Vagina (tissue), 2 donors: ENCODE measurements at regions not wholly inside any gene's neighbourhood (a gene's known extent, or its start where the extent isn't known, plus 50 kb on each side); places are given as distances from the start of the nearest gene placed in this dataset.

Experiments
- DNase-seq, 2 donors: peaks; one replicate each; pipeline ENCODE4 v3.0.0-alpha.2; 2017; ENCODE audit errors: extremely low spot score in 2 of 2
- H3K27ac ChIP-seq: fragments of 200-600 bp; sonication (generic); one replicate; pipeline ENCODE4 v1.5.1; 2019
- H3K27me3 ChIP-seq: fragments of 200-600 bp; sonication (generic); one replicate; pipeline ENCODE4 v1.5.1; 2019
- H3K36me3 ChIP-seq, 2 donors: fragments of 200-600 bp; sonication (generic); one replicate each; pipeline ENCODE4 v1.5.1; 2017 to 2019
- H3K4me1 ChIP-seq: fragments of 200-600 bp; sonication (generic); one replicate; pipeline ENCODE4 v1.5.1; 2019
- H3K4me3 ChIP-seq, 2 donors: fragments of 200-600 bp; sonication (generic); 1 replicate in 1 of 2; 2 replicates in 1 of 2; pipeline ENCODE4 v1.5.1; 2016 to 2019
- H3K9me3 ChIP-seq: fragments of 200-600 bp; sonication (generic); one replicate; pipeline ENCODE4 v1.5.1; 2019
- CTCF ChIP-seq, 3 experiments: fragments of 450-650 bp in 2 of 3; fragments of 200-600 bp in 1 of 3; sonication (generic) in 1 of 3; IDR thresholded peaks; one replicate each; pipeline ENCODE4 v1.5.1; 2017 to 2019; ENCODE audit warnings: antibody characterized with exemption in 3 of 3, mild to moderate bottlenecking in 2 of 3, moderate library complexity in 2 of 3
- POLR2A ChIP-seq, 2 donors: fragments of 450-650 bp; IDR thresholded peaks; one replicate each; pipeline ENCODE4 v1.6.1; 2017; ENCODE audit warnings: antibody characterized with exemption in 2 of 2, mild to moderate bottlenecking in 2 of 2, moderate library complexity in 2 of 2
- POLR2AphosphoS5 ChIP-seq, 2 donors: sonication (generic); formaldehyde crosslinking; IDR thresholded peaks; one replicate each; pipeline ENCODE4 v1.9.0; 2017; ENCODE audit warnings: antibody characterized with exemption in 2 of 2, mild to moderate bottlenecking in 2 of 2, low read depth in 1 of 2; ENCODE audit not compliant: insufficient read depth in 1 of 2
- intact Hi-C: fragments of 100-400 bp; cut with DNase I; formaldehyde crosslinking; loops from one replicate; pipeline ENCODE4 v1.15.1; 2023

GRCh38 chr15:95134431-95135110 lies 903.2 kb downstream of the MCTP2 start:
- intact Hi-C loops = no loop called here
- Histone ChIP-seq H3K36me3 (no peaks in the 10 kb centered on the region), H3K4me3 (no peak overlapping the region), H3K9me3 (no peaks in the 10 kb centered on the region), H3K27ac (no peak overlapping the region), H3K4me1 (peaks cover 18% of the 10 kb centered on the region), H3K27me3 (no peaks in the 10 kb centered on the region)
- no peak for DNase-seq
- TF ChIP-seq POLR2AphosphoS5 (IDR thresholded peaks at IDR 0.05; ENCODE audit: insufficient read depth in 1 of 2, low read depth in 1 of 2) (no peak), POLR2A (IDR thresholded peaks at IDR 0.05) (no peak), CTCF (IDR thresholded peaks at IDR 0.05) (no peak)

- no peaks in the 10 kb centered on the region for H3K9me3 ChIP-seq
- no peak overlapping the region for H3K4me3 ChIP-seq
- H3K36me3 ChIP-seq = no peaks in the 10 kb centered on the region
- no peaks in the 10 kb centered on the region for H3K4me1 ChIP-seq
- TF ChIP-seq POLR2AphosphoS5 (IDR thresholded peaks at IDR 0.05; ENCODE audit: insufficient read depth in 1 of 2, low read depth in 1 of 2) = no peak
- no peak for TF ChIP-seq POLR2A (IDR thresholded peaks at IDR 0.05)
- no peak for TF ChIP-seq CTCF (IDR thresholded peaks at IDR 0.05)
- intact Hi-C loops = no loop called here
- no peaks in the 10 kb centered on the region for H3K27me3 ChIP-seq
- no peak for DNase-seq
- H3K27ac ChIP-seq = no peak overlapping the region
Observed at GRCh38 chr15:95138604-95139270, 907.4 kb downstream of the MCTP2 start.

- TF ChIP-seq CTCF (IDR thresholded peaks at IDR 0.05) = no peak
- no peak for TF ChIP-seq POLR2A (IDR thresholded peaks at IDR 0.05)
- no peak for TF ChIP-seq POLR2AphosphoS5 (IDR thresholded peaks at IDR 0.05; ENCODE audit: insufficient read depth in 1 of 2, low read depth in 1 of 2)
- Histone ChIP-seq H3K27ac (no peak overlapping the region), H3K36me3 (no peaks in the 10 kb centered on the region), H3K9me3 (no peaks in the 10 kb centered on the region), H3K27me3 (no peaks in the 10 kb centered on the region), H3K4me3 (no peak overlapping the region), H3K4me1 (no peaks in the 10 kb centered on the region)
- intact Hi-C loops = no loop called here
- DNase-seq = no peak
Observed at GRCh38 chr15:95141486-95141885, 910.1 kb downstream of the MCTP2 start.

- intact Hi-C loops = no loop called here
- Histone ChIP-seq H3K27ac (no peak overlapping the region), H3K4me3 (no peak overlapping the region), H3K4me1 (no peaks in the 10 kb centered on the region), H3K27me3 (no peaks in the 10 kb centered on the region), H3K36me3 (no peaks in the 10 kb centered on the region), H3K9me3 (no peaks in the 10 kb centered on the region)
- TF ChIP-seq POLR2A (IDR thresholded peaks at IDR 0.05) (no peak), POLR2AphosphoS5 (IDR thresholded peaks at IDR 0.05; ENCODE audit: insufficient read depth in 1 of 2, low read depth in 1 of 2) (no peak), CTCF (IDR thresholded peaks at IDR 0.05) (no peak)
- no peak for DNase-seq
Observed at GRCh38 chr15:95142531-95142930, 911.2 kb downstream of the MCTP2 start.

- DNase-seq = no peak
- TF ChIP-seq POLR2AphosphoS5 (IDR thresholded peaks at IDR 0.05; ENCODE audit: insufficient read depth in 1 of 2, low read depth in 1 of 2) = no peak
- TF ChIP-seq POLR2A (IDR thresholded peaks at IDR 0.05) = no peak
- no peak for TF ChIP-seq CTCF (IDR thresholded peaks at IDR 0.05)
- Histone ChIP-seq H3K36me3 (no peaks in the 10 kb centered on the region), H3K9me3 (no peaks in the 10 kb centered on the region), H3K4me3 (no peak overlapping the region), H3K4me1 (no peaks in the 10 kb centered on the region), H3K27me3 (no peaks in the 10 kb centered on the region), H3K27ac (no peak overlapping the region)
- intact Hi-C loops = no loop called here
Observed at GRCh38 chr15:95146481-95146880, 915.1 kb downstream of the MCTP2 start.
